H9 (cell line): ENCODE measurements at regions not wholly inside any gene's neighbourhood (a gene's known extent, or its start where the extent isn't known, plus 50 kb on each side); places are given as distances from the start of the nearest gene placed in this dataset.

Experiments used
- DNase-seq: peaks from one replicate; pipeline ENCODE4 v3.0.0-alpha.2; 2017
- H2AFZ ChIP-seq: one replicate; pipeline ENCODE4 v1.6.1; 2013; ENCODE audit warnings: mild to moderate bottlenecking, low read length, control low read depth, moderate library complexity
- H2AK5ac ChIP-seq: 2 replicates; pipeline ENCODE4 v1.6.1; 2013; ENCODE audit warnings: low read length, control low read depth, mixed read lengths; ENCODE audit not compliant: insufficient read length
- H2BK120ac ChIP-seq: one replicate; pipeline ENCODE4 v1.6.1; 2013; ENCODE audit warnings: low read depth, mild to moderate bottlenecking, low read length, control low read depth, inconsistent platforms; ENCODE audit not compliant: poor library complexity, severe bottlenecking
- H2BK12ac ChIP-seq: 2 replicates; pipeline ENCODE4 v1.6.1; 2013; ENCODE audit warnings: low read length, control low read depth, mixed read lengths, low read depth; ENCODE audit not compliant: insufficient read length
- H2BK15ac ChIP-seq: 2 replicates; pipeline ENCODE4 v1.6.1; 2013; ENCODE audit warnings: low read depth, low read length, control low read depth
- H2BK20ac ChIP-seq: one replicate; pipeline ENCODE4 v1.6.1; 2013; ENCODE audit warnings: low read depth, mild to moderate bottlenecking, low read length, control low read depth, inconsistent platforms; ENCODE audit not compliant: poor library complexity, severe bottlenecking
- H2BK5ac ChIP-seq: 2 replicates; pipeline ENCODE4 v1.6.1; 2013; ENCODE audit warnings: low read length, control low read depth, mixed read lengths; ENCODE audit not compliant: insufficient read length
- H3K14ac ChIP-seq: 2 replicates; pipeline ENCODE4 v1.6.1; 2013; ENCODE audit warnings: low read length, control low read depth; ENCODE audit not compliant: insufficient read depth
- H3K18ac ChIP-seq: 2 replicates; pipeline ENCODE4 v1.6.1; 2013; ENCODE audit warnings: low read depth, mild to moderate bottlenecking, mixed read lengths, low read length, control low read depth; ENCODE audit not compliant: insufficient read length
- H3K23ac ChIP-seq: 2 replicates; pipeline ENCODE4 v1.6.1; 2013; ENCODE audit warnings: low read length, control low read depth, mixed read lengths, low read depth; ENCODE audit not compliant: insufficient read length
- H3K23me2 ChIP-seq: 2 replicates; pipeline ENCODE4 v1.6.1; 2013; ENCODE audit warnings: low read depth, mild to moderate bottlenecking, mixed read lengths, low read length, control low read depth; ENCODE audit not compliant: insufficient read length, poor library complexity, severe bottlenecking
- H3K27ac ChIP-seq: 2 replicates; pipeline ENCODE4 v1.5.1; 2013; ENCODE audit warnings: low read length, control low read depth, mixed read lengths, low read depth; ENCODE audit not compliant: insufficient read length
- H3K27me3 ChIP-seq: 2 replicates; pipeline ENCODE4 v1.6.1; 2013; ENCODE audit warnings: low read length, control low read depth, inconsistent platforms; ENCODE audit not compliant: insufficient read depth
- H3K4ac ChIP-seq: 2 replicates; pipeline ENCODE4 v1.6.1; 2013; ENCODE audit warnings: low read depth, mild to moderate bottlenecking, control low read depth, inconsistent platforms, low read length, moderate library complexity
- H3K4me1 ChIP-seq: 2 replicates; pipeline ENCODE4 v1.6.1; 2013; ENCODE audit warnings: low read length, control low read depth, inconsistent platforms; ENCODE audit not compliant: insufficient read depth
- H3K4me2 ChIP-seq: 2 replicates; pipeline ENCODE4 v1.6.1; 2013; ENCODE audit warnings: low read length, control low read depth, mixed read lengths; ENCODE audit not compliant: insufficient read length, insufficient read depth
- H3K56ac ChIP-seq: 2 replicates; pipeline ENCODE4 v1.6.1; 2013; ENCODE audit warnings: low read depth, mild to moderate bottlenecking, mixed read lengths, low read length, control low read depth; ENCODE audit not compliant: insufficient read length
- H3K79me1 ChIP-seq: 2 replicates; pipeline ENCODE4 v1.6.1; 2013; ENCODE audit warnings: low read depth, mild to moderate bottlenecking, moderate library complexity, low read length, control low read depth, inconsistent platforms; ENCODE audit not compliant: insufficient read depth, poor library complexity, severe bottlenecking
- H3K79me2 ChIP-seq: 2 replicates; pipeline ENCODE4 v1.6.1; 2013; ENCODE audit warnings: low read length, control low read depth, inconsistent platforms; ENCODE audit not compliant: insufficient read depth
- H3K9ac ChIP-seq: 2 replicates; pipeline ENCODE4 v1.6.1; 2013; ENCODE audit warnings: low read length, control low read depth, mixed read lengths; ENCODE audit not compliant: insufficient read length; ENCODE audit errors: extremely low read depth
- H3K9me3 ChIP-seq: one replicate; pipeline ENCODE4 v1.6.1; 2013; ENCODE audit warnings: low read depth, low read length, inconsistent platforms; ENCODE audit not compliant: control insufficient read depth
- H3T11ph ChIP-seq: one replicate; pipeline ENCODE4 v1.6.1; 2013; ENCODE audit warnings: mild to moderate bottlenecking, low read length, control low read depth, inconsistent platforms
- H4K20me1 ChIP-seq: one replicate; pipeline ENCODE4 v1.6.1; 2013; ENCODE audit not compliant: control insufficient read depth, insufficient read length, insufficient read depth
- H4K5ac ChIP-seq: 2 replicates; pipeline ENCODE4 v1.6.1; 2013; ENCODE audit warnings: low read depth, mild to moderate bottlenecking, mixed read lengths, low read length, control low read depth; ENCODE audit not compliant: insufficient read length
- H4K8ac ChIP-seq: replicated peaks from 2 replicates; pipeline ENCODE4 v1.6.1; 2013; ENCODE audit warnings: low read length, control low read depth, mixed read lengths, low read depth; ENCODE audit not compliant: insufficient read length
- H4K91ac ChIP-seq: 2 replicates; pipeline ENCODE4 v1.6.1; 2013; ENCODE audit warnings: low read depth, mild to moderate bottlenecking, moderate library complexity, mixed read lengths, low read length, control low read depth; ENCODE audit not compliant: insufficient read length
- H3K27ac Mint-ChIP-seq, 3 experiments: 2 replicates in 2 of 3; 3 replicates in 1 of 3; pipeline ENCODE4 v1.8.0; 2020 to 2021; ENCODE audit warnings: mixed read lengths in 3 of 3, mild to moderate bottlenecking in 1 of 3, moderate library complexity in 1 of 3
- H3K27me3 Mint-ChIP-seq: 2 replicates; pipeline ENCODE4 v1.8.0; 2021; ENCODE audit warnings: low read depth, mild to moderate bottlenecking, moderate library complexity, mixed read lengths
- H3K36me3 Mint-ChIP-seq, 3 experiments: 2 replicates in 2 of 3; 3 replicates in 1 of 3; pipeline ENCODE4 v1.8.0; 2020 to 2021; ENCODE audit warnings: low read depth in 3 of 3, mixed read lengths in 3 of 3; ENCODE audit not compliant: insufficient read depth in 1 of 3
- H3K4me1 Mint-ChIP-seq, 2 experiments: 2 replicates each; pipeline ENCODE4 v1.8.0; 2020; ENCODE audit warnings: mixed read lengths in 2 of 2
- H3K4me3 Mint-ChIP-seq, 2 experiments: 2 replicates in 1 of 2; 3 replicates in 1 of 2; pipeline ENCODE4 v1.8.0; 2020 to 2021; ENCODE audit warnings: mild to moderate bottlenecking in 2 of 2, mixed read lengths in 2 of 2, moderate library complexity in 1 of 2
- H3K9me3 Mint-ChIP-seq, 2 experiments: 2 replicates in 1 of 2; 3 replicates in 1 of 2; pipeline ENCODE4 v1.8.0; 2020; ENCODE audit warnings: mild to moderate bottlenecking in 2 of 2, mixed read lengths in 2 of 2, moderate library complexity in 1 of 2
- CTCF ChIP-seq: fragments of 200-600 bp; sonication (generic); conservative IDR thresholded peaks from 3 replicates; pipeline ENCODE4 v1.8.0; 2021; ENCODE audit warnings: antibody characterized with exemption, mild to moderate bottlenecking
- WGBS: extraction: QIAGEN DNeasy Blood & Tissue Kit; methylation state at CpG from one replicate; pipeline ENCODE4 v1.1.7; 2013; ENCODE audit warnings: missing lambda C conversion rate, low lambda C conversion rate, mixed read lengths; ENCODE audit not compliant: insufficient read length; ENCODE audit errors: extremely low coverage; 5-methylcytosine and 5-hydroxymethylcytosine counted together

- Histone ChIP-seq H3K4me1 (no peaks in the 10 kb centered on the region), H3K27me3 (no peaks in the 10 kb centered on the region; the same call in none of the 2 replicates), H3K27ac (no peak overlapping the region), H3K9me3 (no peaks in the 10 kb centered on the region), H2BK120ac (no peak overlapping the region), H3K56ac (no peak overlapping the region), H3T11ph (no peak overlapping the region), H3K79me2 (no peaks in the 10 kb centered on the region), H3K18ac (no peak overlapping the region), H4K91ac (no peak overlapping the region), H2BK12ac (no peak overlapping the region), H2BK20ac (no peak overlapping the region), H2BK15ac (no peak overlapping the region), H3K23me2 (no peaks in the 10 kb centered on the region), H3K23ac (no peak overlapping the region), H3K4me2 (no peak overlapping the region), H4K20me1 (no peaks in the 10 kb centered on the region), H3K79me1 (no peaks in the 10 kb centered on the region), H3K4ac (no peak overlapping the region), H2AK5ac (no peak overlapping the region), H4K8ac (no peak overlapping the region), H3K9ac (no peak overlapping the region), H2AFZ (no peak overlapping the region), H2BK5ac (no peak overlapping the region), H4K5ac (no peak overlapping the region), H3K14ac (no peak overlapping the region)
- H3K4me3 Mint-ChIP-seq, result no peak overlapping the region
- H3K4me1 Mint-ChIP-seq, result peaks cover 0 to 17% of the 10 kb centered on the region in 2 experiments; a peak in 3 of 4 replicates
- no CpG with 5 or more reads among the region's 6 CpGs for WGBS
- H3K36me3 Mint-ChIP-seq, result no peaks in the 10 kb centered on the region
- no peak for TF ChIP-seq CTCF
- no peak for DNase-seq
- H3K27ac Mint-ChIP-seq, result no peak overlapping the region
- H3K27me3 Mint-ChIP-seq, result peaks cover 78% of the 10 kb centered on the region
- H3K9me3 Mint-ChIP-seq, result no peaks in the 10 kb centered on the region
These were observed 87.2 kb downstream of the MICALL2 start for GRCh38 chr7:1372063-1372462.
